ENCODE measurements at regions not wholly inside any gene's neighbourhood (a gene's known extent, or its start where the extent isn't known, plus 50 kb on each side); places are given as distances from the start of the nearest gene placed in this dataset.

GRCh38 chr2:223218587-223219178, 166.7 kb downstream of the KCNE4 start:
- CTCF ChIA-PET: no interaction called here
- POLR2A ChIA-PET: no interaction called here
- TF ChIP-seq FOXA1 (IDR thresholded peaks at IDR 0.05) (no peak), ZNF384 (IDR thresholded peaks at IDR 0.05) (no peak), TARDBP (IDR thresholded peaks at IDR 0.05) (no peak), ARNT (IDR thresholded peaks at IDR 0.05) (no peak), ELF4 (IDR thresholded peaks at IDR 0.05) (no peak), BHLHE40 (IDR thresholded peaks at IDR 0.05; ENCODE audit: borderline replicate concordance) (no peak), L3MBTL2 (conservative IDR thresholded peaks at IDR 0.05) (no peak), FOXM1 (IDR thresholded peaks at IDR 0.05; ENCODE audit: borderline replicate concordance) (no peak), LEF1 (IDR thresholded peaks at IDR 0.05; ENCODE audit: borderline replicate concordance) (no peak), SP1 (IDR thresholded peaks at IDR 0.05) (no peak), PKNOX1 (IDR thresholded peaks at IDR 0.05) (no peak), HDGF (IDR thresholded peaks at IDR 0.05; ENCODE audit: borderline replicate concordance) (no peak)
- no peak for DNase-seq (ENCODE audit: extremely low spot score)

DNA sequence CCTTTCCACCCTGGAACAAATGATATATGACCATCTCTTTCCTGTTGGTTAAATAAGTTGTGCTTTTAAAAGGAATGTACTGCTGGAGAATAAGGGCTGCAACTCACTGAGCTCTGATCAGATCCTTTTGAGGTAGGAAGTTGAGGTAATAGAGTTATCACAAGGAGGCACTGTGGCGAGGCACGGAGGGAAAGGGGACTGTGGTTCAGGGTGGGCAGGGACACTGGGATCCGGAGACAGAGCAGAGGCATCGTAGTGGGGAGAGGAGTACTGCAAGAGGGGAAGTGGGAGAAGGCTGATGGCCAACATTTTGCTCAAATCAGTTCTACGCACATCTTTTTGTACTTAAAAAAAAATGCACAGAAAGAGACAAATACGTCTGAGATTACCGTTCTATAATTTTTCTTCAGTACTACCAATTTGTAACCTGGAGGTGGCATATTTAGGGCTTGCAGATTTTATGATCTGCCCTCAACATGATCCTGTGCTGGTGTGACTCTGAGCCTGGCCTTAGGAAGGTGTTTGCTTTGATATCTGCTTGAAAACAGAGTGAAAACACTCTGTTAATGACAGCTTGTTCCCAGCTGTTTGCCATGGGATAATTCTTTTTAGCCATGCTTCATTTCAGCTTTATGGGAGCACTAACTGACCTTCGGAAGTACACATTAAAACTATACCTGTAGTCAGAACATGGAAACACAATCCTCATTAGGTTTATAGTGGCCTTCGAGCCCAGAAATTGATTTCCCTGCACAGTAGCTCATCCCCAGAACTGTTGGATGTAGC, 168.1 kb downstream of the KCNE4 start:
- DNase-seq (ENCODE audit: extremely low spot score): no peak
- TF ChIP-seq CTBP1 (IDR thresholded peaks at IDR 0.05; ENCODE audit: borderline replicate concordance) (no peak), L3MBTL2 (conservative IDR thresholded peaks at IDR 0.05) (no peak), FOXK2 (IDR thresholded peaks at IDR 0.05) (no peak), ELF4 (IDR thresholded peaks at IDR 0.05) (no peak), LEF1 (IDR thresholded peaks at IDR 0.05; ENCODE audit: borderline replicate concordance) (no peak), SP1 (IDR thresholded peaks at IDR 0.05) (no peak), SUZ12 (IDR thresholded peaks at IDR 0.05) (no peak), ARNT (IDR thresholded peaks at IDR 0.05) (no peak), BHLHE40 (IDR thresholded peaks at IDR 0.05; ENCODE audit: borderline replicate concordance) (no peak), PKNOX1 (IDR thresholded peaks at IDR 0.05) (no peak), ZNF384 (IDR thresholded peaks at IDR 0.05) (no peak), FOXM1 (IDR thresholded peaks at IDR 0.05; ENCODE audit: borderline replicate concordance) (no peak), NFRKB (IDR thresholded peaks at IDR 0.05) (no peak), TARDBP (IDR thresholded peaks at IDR 0.05) (no peak), FOXA1 (IDR thresholded peaks at IDR 0.05) (no peak), HDGF (IDR thresholded peaks at IDR 0.05; ENCODE audit: borderline replicate concordance) (no peak)
- ChIA-PET POLR2A (no interaction called here), CTCF (interaction anchor here (0.6 kb wide), 1 partner anchor 17 kb away, joined by 3 read pairs; no protein-coding TSS in a partner anchor)

DNA sequence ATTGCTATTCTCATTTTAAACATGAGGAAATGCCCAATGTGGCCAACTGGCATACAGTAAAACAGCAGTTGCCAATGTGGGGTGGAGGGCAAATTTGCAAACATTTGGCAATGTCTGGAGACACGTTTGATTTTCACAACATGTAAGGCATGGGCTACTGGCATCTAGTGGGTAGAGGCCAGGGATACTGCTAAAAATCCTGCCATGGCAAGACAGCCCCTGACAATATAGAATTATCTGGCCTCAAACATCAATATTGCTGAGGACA, 168.6 kb downstream of the KCNE4 start:
- POLR2A ChIA-PET: no interaction called here
- TF ChIP-seq NFRKB (IDR thresholded peaks at IDR 0.05) (no peak), TARDBP (IDR thresholded peaks at IDR 0.05) (no peak), HDGF (IDR thresholded peaks at IDR 0.05; ENCODE audit: borderline replicate concordance) (no peak), FOXK2 (IDR thresholded peaks at IDR 0.05) (no peak), CTBP1 (IDR thresholded peaks at IDR 0.05; ENCODE audit: borderline replicate concordance) (no peak)
- no peak for DNase-seq (ENCODE audit: extremely low spot score)
- CTCF ChIA-PET: no interaction called here

DNA sequence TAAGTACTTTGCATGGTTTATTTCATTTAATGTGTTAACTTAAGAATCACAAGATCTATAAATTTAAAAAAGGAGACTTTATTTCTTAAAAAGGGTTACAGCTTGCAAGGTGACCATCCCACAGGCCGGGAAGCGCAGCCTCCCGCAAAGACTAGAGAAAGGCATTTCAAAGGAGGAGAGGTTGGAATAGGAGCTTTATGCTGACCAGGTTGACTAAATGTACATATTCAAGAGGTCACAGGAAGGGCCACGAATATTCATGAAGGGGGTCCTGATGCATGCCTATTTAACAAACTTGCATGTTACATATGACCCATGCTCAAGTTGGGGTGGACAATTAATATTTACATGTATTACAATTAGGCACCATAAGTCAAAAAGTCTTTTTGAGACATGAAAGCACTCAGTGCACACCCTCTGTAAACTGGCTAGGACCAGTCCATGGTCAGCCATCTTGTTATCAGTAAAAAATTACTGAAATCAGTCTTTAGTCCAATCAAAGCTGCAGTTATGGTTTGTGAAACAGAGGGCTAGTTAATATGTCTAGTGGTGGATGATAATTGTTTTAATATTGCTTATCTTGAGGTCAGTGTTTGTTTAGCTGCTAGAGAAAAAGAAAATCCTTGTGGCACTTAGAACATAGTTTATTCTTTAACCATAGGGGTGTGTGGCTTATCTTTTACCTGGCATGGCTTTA, 169.3 kb downstream of the KCNE4 start:
- ChIA-PET POLR2A (no interaction called here), CTCF (no interaction called here)

DNA sequence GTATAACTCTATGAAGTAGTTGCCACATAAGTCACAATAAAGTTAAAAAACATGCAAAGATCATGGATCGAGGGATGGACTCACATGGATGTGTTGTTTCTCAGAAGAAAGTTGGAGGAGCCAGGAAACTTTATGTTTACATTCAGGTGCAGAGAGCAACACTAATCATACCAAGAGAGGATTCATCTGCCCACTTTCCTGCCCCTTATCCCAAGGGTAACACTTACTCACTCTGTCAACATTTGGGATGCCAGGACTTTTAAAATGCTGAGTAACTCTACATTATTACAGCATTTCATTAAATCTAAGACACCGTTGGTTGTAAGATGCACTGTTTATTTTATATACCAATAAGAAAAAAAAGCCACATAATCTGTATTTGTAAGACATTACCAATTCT, 170.4 kb downstream of the KCNE4 start:
- no peak for DNase-seq (ENCODE audit: extremely low spot score)
- ChIA-PET CTCF (interaction anchor here (0.6 kb wide), 1 partner anchor 301 kb away, joined by 3 read pairs; no protein-coding TSS in a partner anchor), POLR2A (no interaction called here)
- TF ChIP-seq LEF1 (IDR thresholded peaks at IDR 0.05; ENCODE audit: borderline replicate concordance) (no peak), HDGF (IDR thresholded peaks at IDR 0.05; ENCODE audit: borderline replicate concordance) (no peak), FOXK2 (IDR thresholded peaks at IDR 0.05) (no peak), FOXA1 (IDR thresholded peaks at IDR 0.05) (no peak), ZNF384 (IDR thresholded peaks at IDR 0.05) (no peak)

More for the DNA sequence above, 169.3 kb downstream of the KCNE4 start:
- DNase-seq (ENCODE audit: extremely low spot score): no peak
- TF ChIP-seq NFRKB (IDR thresholded peaks at IDR 0.05): no peak
- no peak for TF ChIP-seq TARDBP (IDR thresholded peaks at IDR 0.05)
- no peak for TF ChIP-seq CTBP1 (IDR thresholded peaks at IDR 0.05; ENCODE audit: borderline replicate concordance)
- TF ChIP-seq SUZ12 (IDR thresholded peaks at IDR 0.05): no peak
- no peak for TF ChIP-seq ZNF384 (IDR thresholded peaks at IDR 0.05)
- TF ChIP-seq FOXM1 (IDR thresholded peaks at IDR 0.05; ENCODE audit: borderline replicate concordance): no peak
- no peak for TF ChIP-seq FOXK2 (IDR thresholded peaks at IDR 0.05)
- TF ChIP-seq BHLHE40 (IDR thresholded peaks at IDR 0.05; ENCODE audit: borderline replicate concordance): no peak
- TF ChIP-seq SP1 (IDR thresholded peaks at IDR 0.05): no peak
- no peak for TF ChIP-seq PKNOX1 (IDR thresholded peaks at IDR 0.05)
- TF ChIP-seq L3MBTL2 (conservative IDR thresholded peaks at IDR 0.05): no peak
- TF ChIP-seq ELF4 (IDR thresholded peaks at IDR 0.05): no peak
- TF ChIP-seq LEF1 (IDR thresholded peaks at IDR 0.05; ENCODE audit: borderline replicate concordance): no peak
- TF ChIP-seq ARNT (IDR thresholded peaks at IDR 0.05): no peak
- no peak for TF ChIP-seq HDGF (IDR thresholded peaks at IDR 0.05; ENCODE audit: borderline replicate concordance)
- TF ChIP-seq FOXA1 (IDR thresholded peaks at IDR 0.05): no peak

GRCh38 chr2:223223156-223223555, 171.2 kb downstream of the KCNE4 start:
- DNase-seq (ENCODE audit: extremely low spot score): no peak
- CTCF ChIA-PET: no interaction called here
- POLR2A ChIA-PET: no interaction called here
- TF ChIP-seq PKNOX1 (IDR thresholded peaks at IDR 0.05) (no peak), ELF4 (IDR thresholded peaks at IDR 0.05) (no peak), ARNT (IDR thresholded peaks at IDR 0.05) (no peak), BHLHE40 (IDR thresholded peaks at IDR 0.05; ENCODE audit: borderline replicate concordance) (no peak), FOXA1 (IDR thresholded peaks at IDR 0.05) (no peak), LEF1 (IDR thresholded peaks at IDR 0.05; ENCODE audit: borderline replicate concordance) (no peak), SUZ12 (IDR thresholded peaks at IDR 0.05) (no peak), CTBP1 (IDR thresholded peaks at IDR 0.05; ENCODE audit: borderline replicate concordance) (no peak), FOXK2 (IDR thresholded peaks at IDR 0.05) (no peak), HDGF (IDR thresholded peaks at IDR 0.05; ENCODE audit: borderline replicate concordance) (no peak), FOXM1 (IDR thresholded peaks at IDR 0.05; ENCODE audit: borderline replicate concordance) (no peak), TARDBP (IDR thresholded peaks at IDR 0.05) (no peak)

All from HEK293T (cell line).